ENCODE measurements at regions not wholly inside any gene's neighbourhood (a gene's known extent, or its start where the extent isn't known, plus 50 kb on each side); places are given as distances from the start of the nearest gene placed in this dataset.

GRCh38 chr2:34408100-34408499, 809.0 kb upstream of the FAM98A start:
- ATAC-seq (ENCODE audit: low FRiP score) (no peak), DNase-seq (ENCODE audit: low spot score) (no peak)
- TF ChIP-seq CTCF (IDR thresholded peaks at IDR 0.05), result no peak

GRCh38 chr2:34403512-34403911, 804.4 kb upstream of the FAM98A start:
- no peak for ATAC-seq (ENCODE audit: low FRiP score)
- no peak for DNase-seq (ENCODE audit: low spot score)
- no peak for TF ChIP-seq CTCF (IDR thresholded peaks at IDR 0.05)

- no peak for DNase-seq (ENCODE audit: low spot score)
- no peak for TF ChIP-seq CTCF (IDR thresholded peaks at IDR 0.05)
- no peak for ATAC-seq (ENCODE audit: low FRiP score)
Measured at GRCh38 chr2:34402376-34402775, 803.3 kb upstream of the FAM98A start.

- DNase-seq (ENCODE audit: low spot score) (no peak), ATAC-seq (ENCODE audit: low FRiP score) (no peak)
- no peak for TF ChIP-seq CTCF (IDR thresholded peaks at IDR 0.05)
Measured at GRCh38 chr2:34401186-34401585, 802.1 kb upstream of the FAM98A start.

- TF ChIP-seq CTCF (IDR thresholded peaks at IDR 0.05), result no peak
- DNase-seq (ENCODE audit: low spot score) (no peak), ATAC-seq (ENCODE audit: low FRiP score) (no peak)
Measured at GRCh38 chr2:34388446-34388845, 789.3 kb upstream of the FAM98A start.

- TF ChIP-seq CTCF (IDR thresholded peaks at IDR 0.05), result no peak
- no peak for ATAC-seq (ENCODE audit: low FRiP score)
- DNase-seq (ENCODE audit: low spot score), result no peak
Measured at GRCh38 chr2:34387536-34387935, 788.4 kb upstream of the FAM98A start.

GRCh38 chr2:34379586-34379985, 780.5 kb upstream of the FAM98A start:
- no peak for TF ChIP-seq CTCF (IDR thresholded peaks at IDR 0.05)
- ATAC-seq (ENCODE audit: low FRiP score) (no peak), DNase-seq (ENCODE audit: low spot score) (no peak)

All from omental fat pad (tissue), 3 donors.